C4-2B (cell line): ENCODE measurements at regions not wholly inside any gene's neighbourhood (a gene's known extent, or its start where the extent isn't known, plus 50 kb on each side); places are given as distances from the start of the nearest gene placed in this dataset.

ENCODE experiments used
- H3K27ac ChIP-seq: fragments of 450-650 bp; 2 replicates; pipeline ENCODE4 v1.5.1; 2017
- ZFX ChIP-seq: fragments of 450-650 bp; IDR thresholded peaks from 2 replicates; pipeline ENCODE4 v1.6.1; 2017
- TF ChIP-seq, protein P1 (sequence below): fragments of 450-650 bp; conservative IDR thresholded peaks from 2 replicates; pipeline ENCODE4 v1.5.1; 2017; ENCODE audit warnings: mild to moderate bottlenecking

DNA sequence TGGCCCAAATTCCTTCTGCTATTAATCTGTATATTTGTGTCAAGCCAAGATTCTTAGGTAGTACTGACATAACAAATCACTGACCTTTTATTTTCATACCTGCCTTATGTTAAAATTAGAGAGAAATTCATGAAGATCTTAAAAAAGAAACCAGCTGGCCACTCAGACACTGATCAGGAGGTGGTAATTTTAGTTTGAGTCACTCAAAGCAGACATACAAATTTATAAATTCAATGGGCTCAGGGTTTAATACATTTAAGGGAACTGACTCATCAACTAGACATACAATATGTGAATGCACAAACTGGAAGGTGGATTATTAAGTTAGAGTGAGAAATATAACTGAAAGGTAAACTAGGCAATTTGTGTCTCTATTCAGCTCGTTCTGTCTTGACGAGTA is 711.9 kb upstream of the EYS start:
- H3K27ac ChIP-seq, result no peak overlapping the region
- TF ChIP-seq ZFX, result no peak
- TF ChIP-seq, protein P1, sequence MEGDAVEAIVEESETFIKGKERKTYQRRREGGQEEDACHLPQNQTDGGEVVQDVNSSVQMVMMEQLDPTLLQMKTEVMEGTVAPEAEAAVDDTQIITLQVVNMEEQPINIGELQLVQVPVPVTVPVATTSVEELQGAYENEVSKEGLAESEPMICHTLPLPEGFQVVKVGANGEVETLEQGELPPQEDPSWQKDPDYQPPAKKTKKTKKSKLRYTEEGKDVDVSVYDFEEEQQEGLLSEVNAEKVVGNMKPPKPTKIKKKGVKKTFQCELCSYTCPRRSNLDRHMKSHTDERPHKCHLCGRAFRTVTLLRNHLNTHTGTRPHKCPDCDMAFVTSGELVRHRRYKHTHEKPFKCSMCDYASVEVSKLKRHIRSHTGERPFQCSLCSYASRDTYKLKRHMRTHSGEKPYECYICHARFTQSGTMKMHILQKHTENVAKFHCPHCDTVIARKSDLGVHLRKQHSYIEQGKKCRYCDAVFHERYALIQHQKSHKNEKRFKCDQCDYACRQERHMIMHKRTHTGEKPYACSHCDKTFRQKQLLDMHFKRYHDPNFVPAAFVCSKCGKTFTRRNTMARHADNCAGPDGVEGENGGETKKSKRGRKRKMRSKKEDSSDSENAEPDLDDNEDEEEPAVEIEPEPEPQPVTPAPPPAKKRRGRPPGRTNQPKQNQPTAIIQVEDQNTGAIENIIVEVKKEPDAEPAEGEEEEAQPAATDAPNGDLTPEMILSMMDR, result no peak

DNA sequence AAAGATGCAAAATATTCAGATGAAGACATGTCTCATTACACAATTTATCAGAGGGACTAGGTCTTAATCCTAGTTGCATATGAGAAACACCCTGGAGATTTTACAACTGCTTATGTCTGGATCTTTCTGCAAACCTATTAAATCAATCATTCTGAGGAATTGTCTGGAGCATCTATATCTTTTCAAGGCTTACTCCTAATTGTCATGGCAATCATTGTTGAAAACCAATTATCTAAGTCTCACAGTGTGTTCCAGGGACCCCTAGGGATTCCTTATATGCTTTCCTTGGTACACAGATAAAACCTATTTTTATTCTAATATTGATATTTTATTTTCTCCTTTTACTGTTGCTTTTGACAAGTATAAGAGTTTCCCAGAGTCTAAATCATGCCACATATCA is 696.9 kb upstream of the EYS start:
- no peak overlapping the region for H3K27ac ChIP-seq
- TF ChIP-seq, protein P1, result no peak
- TF ChIP-seq ZFX, result no peak

DNA sequence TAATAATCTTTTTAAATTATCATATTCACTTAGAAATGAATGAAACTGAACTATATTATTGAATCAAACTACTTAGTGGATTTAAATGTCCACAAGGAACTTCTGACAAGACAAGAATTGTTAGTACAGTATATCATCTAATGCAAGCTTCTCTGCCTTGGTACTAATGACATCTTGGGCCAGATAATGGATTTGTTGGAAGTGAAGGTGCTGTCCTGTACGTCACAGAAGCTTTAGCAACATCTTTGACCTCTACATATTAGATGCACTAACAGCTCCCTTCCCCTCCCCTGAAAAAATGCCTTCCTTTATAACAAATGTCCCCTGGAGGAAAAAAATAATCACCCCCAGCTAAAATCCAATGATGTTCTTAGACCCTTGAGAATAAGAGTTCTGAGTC is 695.8 kb upstream of the EYS start:
- TF ChIP-seq ZFX, result no peak
- TF ChIP-seq, protein P1, result no peak
- no peak overlapping the region for H3K27ac ChIP-seq

DNA sequence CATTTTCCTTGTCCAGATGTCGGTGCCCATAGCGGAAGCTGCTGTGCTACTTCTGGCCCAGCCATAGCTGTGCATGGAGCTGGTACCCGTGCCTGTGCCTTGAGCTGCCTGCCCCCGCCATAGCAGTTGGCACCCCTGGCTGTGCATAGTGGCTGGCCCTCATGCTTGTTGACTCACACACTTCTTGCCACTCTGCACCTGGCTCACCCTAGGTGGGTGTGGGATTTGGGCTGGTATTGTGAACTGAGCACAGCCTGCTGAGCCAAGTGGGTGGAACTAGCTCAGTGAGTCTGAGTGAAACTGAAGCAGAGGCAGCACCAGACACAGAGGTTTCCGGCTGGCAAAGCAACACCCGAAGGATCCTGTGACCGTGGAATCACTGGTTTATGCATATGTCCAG is 689.5 kb upstream of the EYS start:
- H3K27ac ChIP-seq, result no peak overlapping the region
- TF ChIP-seq, protein P1, result no peak
- TF ChIP-seq ZFX, result no peak

DNA sequence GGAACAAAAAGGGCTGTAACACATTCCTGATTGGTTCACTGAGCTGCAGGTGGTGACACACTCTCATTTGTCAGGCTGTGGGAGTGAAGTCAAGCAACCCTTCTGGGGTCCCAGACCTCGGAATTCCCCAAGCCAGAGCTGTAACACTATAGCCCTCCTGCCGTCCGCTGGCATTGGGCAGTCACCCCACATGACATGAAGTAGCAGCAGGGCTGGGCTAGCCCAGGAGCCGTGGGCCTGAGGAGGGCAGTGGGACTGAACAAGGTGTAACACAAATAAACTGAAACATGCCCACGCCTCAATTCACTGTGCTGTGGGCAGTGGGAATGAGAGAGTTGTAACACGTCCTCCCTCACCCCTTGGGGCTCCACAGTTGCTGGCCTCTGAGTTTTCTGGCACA is 689.1 kb upstream of the EYS start:
- no peak for TF ChIP-seq ZFX
- TF ChIP-seq, protein P1, result no peak
- H3K27ac ChIP-seq, result no peak overlapping the region

DNA sequence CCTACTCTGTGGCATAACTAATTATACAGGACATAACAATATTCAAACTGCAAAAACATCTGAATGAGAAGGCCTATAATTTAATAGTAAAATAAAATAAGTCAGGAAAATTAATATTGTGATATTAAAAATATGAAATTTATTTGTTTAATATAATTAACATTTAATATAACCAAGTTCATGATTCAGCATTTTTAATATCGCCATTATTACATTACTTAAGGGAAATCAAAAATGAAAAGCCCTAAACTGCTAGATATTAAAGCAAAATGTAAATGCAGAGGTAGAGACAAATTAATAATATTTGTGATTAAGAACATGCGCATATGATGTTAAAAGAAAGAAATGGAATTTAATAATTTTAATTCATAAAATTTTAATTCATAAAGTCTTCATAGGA is 683.4 kb upstream of the EYS start:
- TF ChIP-seq, protein P1, result no peak
- no peak for TF ChIP-seq ZFX
- no peak overlapping the region for H3K27ac ChIP-seq

DNA sequence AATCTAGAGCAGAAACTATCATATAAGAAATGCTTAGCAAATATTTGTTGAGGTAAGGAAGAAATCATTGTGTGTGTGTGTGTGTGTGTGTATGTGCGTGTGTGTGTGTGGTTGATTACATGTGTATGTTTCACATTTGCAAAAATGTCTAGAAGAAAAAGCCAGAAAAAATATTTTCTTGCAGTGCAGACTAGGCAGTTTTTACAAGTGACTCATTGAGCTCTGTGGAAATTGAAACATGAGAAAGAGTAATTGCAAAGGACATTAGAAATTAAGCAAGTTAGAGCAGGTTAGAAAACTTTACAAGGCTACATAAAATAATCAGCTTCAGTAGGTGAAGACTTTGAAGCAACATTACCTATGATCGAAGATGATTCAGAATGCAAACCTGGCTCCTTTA is 669.0 kb upstream of the EYS start:
- H3K27ac ChIP-seq, result no peak overlapping the region
- TF ChIP-seq, protein P1, result no peak
- TF ChIP-seq ZFX, result no peak
